HG03095 (cell line): ENCODE measurements at regions not wholly inside any gene's neighbourhood (a gene's known extent, or its start where the extent isn't known, plus 50 kb on each side); places are given as distances from the start of the nearest gene placed in this dataset.

Experiments
- ATAC-seq: cut with Tn5 transposase; IDR thresholded peaks from one replicate; pipeline ENCODE4 v1.9.1; 2021; ENCODE audit warnings: moderate library complexity; ENCODE audit not compliant: unreplicated experiment

- ATAC-seq, result no peak
Measured at GRCh38 chr13:67867206-67867605, 637.1 kb upstream of the PCDH9 start.

GRCh38 chr13:67860315-67860714 lies 630.2 kb upstream of the PCDH9 start:
- no peak for ATAC-seq

- no peak for ATAC-seq
Measured at GRCh38 chr13:67859904-67860303, 629.8 kb upstream of the PCDH9 start.

DNA sequence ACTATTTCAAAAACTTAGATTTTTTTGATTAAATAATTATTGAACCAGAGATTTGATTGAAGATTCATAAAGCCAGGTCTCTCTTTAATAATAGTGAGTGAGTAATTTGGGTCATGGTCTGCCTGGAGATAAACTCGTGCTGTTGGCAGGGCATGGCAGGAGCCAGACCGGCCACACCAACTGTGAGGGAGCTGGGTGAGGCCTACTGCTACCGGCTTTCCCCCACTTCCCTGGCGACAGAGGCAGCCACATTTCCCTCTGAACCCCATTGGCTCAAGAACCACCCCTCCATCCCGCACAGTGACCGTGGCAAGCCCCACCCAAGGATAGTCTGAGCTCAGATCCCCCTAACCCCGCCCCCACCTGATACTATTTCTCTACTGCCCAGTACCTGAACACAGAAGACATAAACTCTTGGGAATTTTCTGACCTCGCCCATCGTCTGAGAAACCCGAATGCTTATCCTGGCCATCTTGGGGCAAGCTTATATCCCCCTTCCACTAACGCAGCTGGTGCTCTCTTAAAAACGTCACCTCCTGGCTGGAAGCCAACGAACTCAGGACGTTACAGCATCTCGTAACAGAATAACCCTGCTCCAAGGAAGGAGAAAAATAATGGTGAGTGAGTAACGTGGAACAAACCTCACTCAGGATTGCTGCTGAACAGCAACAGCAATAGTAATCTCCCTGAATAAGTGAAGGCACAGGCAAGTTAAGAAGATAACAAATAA lies 627.6 kb upstream of the PCDH9 start:
- no peak for ATAC-seq

DNA sequence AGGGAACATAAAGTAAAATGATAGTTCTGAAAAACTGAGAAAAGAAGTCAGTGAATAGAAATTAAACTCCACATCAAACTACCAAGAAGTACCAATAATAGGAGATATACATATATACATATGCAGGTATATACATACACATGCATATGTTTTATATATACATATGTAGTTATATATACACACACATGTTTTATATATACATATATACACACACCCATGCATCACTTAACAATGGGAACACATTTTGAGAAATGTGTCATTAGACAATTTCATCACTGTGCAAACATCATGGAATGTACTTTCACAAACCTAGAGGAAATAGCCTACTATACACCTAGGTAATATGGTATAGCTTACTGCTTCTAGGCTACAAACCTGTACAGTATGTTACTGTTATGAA lies 626.8 kb upstream of the PCDH9 start:
- no peak for ATAC-seq

GRCh38 chr13:67855741-67856238 lies 625.7 kb upstream of the PCDH9 start:
- no peak for ATAC-seq

- no peak for ATAC-seq
Measured at GRCh38 chr13:67854990-67855389, 624.9 kb upstream of the PCDH9 start.

GRCh38 chr13:67844574-67844973 lies 614.4 kb upstream of the PCDH9 start:
- no peak for ATAC-seq

DNA sequence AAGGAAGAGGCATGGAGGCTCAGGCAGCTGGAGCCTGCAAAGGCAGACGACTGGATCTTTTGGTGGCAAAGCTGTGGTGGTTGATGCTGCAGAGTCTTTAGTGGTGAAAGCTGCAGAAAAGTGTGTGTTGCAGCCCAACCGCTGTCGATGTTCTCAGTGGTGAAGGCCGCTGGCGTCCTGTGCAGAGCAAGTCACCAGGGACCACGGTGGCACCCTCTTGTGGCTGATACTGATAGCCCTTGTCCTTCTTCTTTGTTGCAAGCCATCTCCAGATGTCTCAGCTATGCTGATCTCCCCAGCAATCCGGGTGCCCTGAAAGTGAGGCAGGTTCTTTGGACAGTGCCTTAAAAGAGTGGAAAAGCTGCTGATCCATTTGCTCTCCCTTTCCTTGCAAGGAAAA lies 610.9 kb upstream of the PCDH9 start:
- no peak for ATAC-seq

DNA sequence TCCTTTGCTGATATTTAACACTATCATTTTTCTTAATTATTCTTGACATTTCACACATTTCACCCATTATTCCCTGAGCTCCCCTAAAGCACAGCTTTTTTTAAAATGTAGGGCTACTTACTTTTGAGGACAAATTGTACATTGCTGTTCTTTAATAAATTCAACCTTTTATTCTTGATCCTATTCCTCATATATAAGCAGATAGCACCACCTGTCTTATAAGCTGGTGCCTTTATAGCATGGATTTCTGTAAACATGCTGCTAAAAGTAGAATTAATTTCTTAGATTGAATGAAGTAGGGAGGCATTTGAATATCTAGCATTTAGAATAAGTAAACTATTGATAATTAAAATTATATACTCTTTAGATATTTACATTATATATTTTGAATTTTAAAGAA lies 603.4 kb upstream of the PCDH9 start:
- no peak for ATAC-seq

DNA sequence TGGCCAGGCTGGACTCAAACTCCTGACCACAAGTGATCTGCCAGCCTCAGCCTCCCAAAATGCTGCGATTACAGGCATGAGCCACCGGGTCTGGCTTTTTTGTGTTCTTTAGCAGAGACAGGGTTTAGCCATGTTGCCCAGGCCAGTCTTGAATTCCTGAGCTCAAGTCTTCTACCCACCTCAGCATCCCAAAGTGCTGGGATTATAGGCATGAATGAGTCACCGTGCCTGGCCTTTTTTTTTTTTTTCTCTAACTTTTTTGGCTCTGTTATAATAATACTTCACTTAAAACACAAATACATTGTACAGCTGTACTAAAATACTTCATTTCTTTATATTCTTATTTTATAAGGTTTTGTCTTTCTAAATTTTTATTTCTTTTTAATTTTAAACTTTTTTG lies 599.5 kb upstream of the PCDH9 start:
- no peak for ATAC-seq

DNA sequence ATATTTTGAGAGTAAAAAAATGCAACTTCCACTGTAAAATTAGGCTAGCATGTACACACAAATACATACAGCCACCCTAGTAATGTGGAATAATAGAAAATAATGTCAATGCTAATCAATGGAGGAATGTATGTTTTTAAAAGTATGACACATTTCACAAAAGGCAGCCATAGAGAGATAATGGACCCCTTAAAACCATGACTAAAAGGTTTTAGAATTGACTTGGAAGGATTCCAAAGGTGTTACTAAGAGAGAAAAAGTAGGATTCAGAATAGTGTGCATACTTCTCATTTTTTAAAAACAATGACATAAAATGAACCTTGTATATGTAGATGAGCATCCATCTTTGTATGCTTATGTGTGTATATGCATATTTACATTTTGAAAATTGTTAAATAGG lies 597.9 kb upstream of the PCDH9 start:
- ATAC-seq, result no peak

DNA sequence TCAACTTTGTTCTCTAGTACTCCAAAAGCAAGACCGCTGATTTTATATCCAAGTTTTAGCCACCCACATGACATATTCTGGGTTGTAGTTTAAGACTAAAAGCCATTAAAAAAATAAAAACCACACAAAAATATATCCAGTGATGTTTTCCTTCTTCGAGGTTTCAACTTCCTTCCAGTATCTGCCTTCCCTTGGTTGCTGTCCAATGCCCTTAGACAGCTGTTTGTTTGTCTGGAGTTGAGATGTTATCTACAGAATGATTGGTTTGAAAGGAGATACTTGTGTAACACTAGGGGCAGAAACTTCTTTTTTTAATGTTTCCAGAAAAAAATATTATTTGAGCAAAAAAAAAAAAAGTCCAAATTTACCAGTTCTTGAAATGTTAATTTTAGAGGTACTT lies 591.5 kb upstream of the PCDH9 start:
- ATAC-seq, result no peak

DNA sequence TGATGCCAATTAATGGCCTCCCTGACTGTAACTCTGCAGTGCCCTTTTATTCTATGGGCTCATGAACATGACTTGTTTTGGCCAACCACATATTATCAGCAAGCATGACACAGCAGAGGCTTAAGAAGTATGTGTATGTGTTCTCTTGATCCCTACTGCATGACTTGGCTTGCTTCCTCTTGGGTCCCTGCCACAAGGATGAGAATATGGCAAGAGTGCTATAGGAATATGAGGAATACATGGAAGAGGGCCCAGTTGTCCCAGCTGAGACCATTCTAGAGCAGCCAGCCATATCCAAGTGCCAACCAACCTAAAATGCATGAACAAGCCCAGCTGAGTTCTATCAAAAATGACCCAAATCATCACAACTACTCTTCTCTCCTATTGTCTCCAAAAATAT lies 576.7 kb upstream of the PCDH9 start:
- ATAC-seq, result no peak

DNA sequence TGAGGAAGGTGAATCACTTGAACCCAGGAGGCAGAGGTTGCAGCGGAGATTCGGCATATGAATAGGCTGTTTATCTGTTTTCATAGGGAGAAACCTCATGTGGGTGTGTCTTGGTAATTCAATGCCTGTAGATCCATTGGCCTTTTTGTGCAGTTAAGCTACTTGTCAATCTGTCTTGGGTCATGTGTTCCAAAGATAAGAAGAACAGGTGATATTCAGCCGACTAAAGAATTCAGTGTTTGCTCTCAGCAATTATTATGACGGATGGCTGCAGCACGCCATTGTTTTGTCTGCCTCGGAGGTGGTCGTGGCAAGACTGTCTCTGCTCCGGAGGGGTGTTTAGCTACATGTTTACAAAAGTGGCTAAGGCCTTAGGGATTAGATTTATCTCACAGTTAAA lies 573.0 kb upstream of the PCDH9 start:
- no peak for ATAC-seq

GRCh38 chr13:67792151-67792676 lies 562.1 kb upstream of the PCDH9 start:
- no peak for ATAC-seq

DNA sequence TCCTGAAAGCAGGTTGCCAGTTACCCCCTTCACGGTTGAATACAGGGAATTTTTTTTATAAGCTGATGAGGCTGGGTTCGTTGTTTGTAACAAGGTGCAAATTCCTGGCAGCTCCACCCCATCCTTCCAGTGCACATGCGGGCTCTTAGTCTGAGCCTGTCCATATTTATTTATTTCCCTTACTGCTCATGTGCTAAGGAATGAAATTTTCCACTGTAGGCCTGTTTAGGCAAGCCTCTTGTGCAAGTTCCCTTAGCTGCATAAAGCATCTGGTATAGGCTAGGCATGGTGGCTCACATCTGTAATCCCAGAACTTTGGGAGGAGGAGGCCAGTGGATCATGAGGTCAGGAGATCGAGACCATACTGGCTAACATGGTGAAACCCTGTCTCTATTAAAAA lies 560.9 kb upstream of the PCDH9 start:
- ATAC-seq, result no peak

GRCh38 chr13:67776151-67776550 lies 546.0 kb upstream of the PCDH9 start:
- ATAC-seq, result no peak

GRCh38 chr13:67775359-67775758 lies 545.2 kb upstream of the PCDH9 start:
- ATAC-seq, result no peak

DNA sequence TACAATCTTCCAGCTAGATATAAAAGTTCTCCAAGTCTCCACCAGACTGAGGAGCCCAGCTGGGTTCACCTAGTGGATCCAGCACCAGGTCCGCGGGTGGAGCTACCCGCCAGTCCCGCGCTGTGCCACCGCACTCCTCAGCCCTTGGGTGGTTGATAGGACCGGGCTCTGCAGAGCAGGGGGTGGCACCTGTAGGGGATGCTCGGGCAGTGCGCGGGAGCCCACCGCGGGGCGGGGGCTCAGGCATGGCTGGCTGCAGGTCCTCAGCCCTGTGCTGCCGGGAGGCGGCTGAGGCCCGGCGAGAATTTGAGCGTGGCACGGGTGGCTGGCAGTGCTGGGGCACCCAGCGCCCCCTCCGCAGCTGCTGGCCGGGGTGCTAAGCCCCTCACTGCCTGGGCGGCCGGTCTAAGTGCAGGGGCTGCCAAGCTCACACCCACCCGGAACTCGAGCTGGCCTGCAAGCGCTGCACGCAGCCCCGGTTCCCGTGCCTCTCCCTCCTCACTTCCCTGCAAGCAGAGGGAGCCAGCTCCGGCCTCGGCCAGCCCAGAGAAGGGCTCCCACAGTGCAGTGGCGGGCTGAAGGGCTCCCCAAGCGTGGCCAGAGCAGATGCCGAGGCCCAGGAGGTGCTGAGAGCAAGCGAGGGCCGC lies 542.8 kb upstream of the PCDH9 start:
- ATAC-seq, result no peak

- ATAC-seq, result no peak
Measured at GRCh38 chr13:67771106-67771505, 541.0 kb upstream of the PCDH9 start.

DNA sequence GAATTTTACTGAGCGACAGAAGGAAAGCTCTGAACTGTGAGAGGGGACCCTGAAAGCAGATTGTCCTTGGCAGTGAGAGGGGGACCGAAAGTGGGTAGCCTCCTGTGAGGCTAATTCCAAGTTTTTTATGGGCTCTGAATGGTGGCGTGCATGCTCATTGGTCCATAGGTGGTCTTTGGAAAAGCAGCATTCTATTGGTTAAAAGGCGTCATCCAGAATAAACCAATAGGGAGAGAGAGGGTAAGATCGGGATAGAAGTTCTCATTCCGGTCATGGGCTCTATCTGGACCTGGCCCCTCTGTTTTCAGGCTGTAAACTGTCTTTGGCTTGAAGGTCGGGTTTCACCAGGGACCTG lies 539.8 kb upstream of the PCDH9 start:
- ATAC-seq, result no peak
